H1 (cell line): ENCODE measurements at regions not wholly inside any gene's neighbourhood (a gene's known extent, or its start where the extent isn't known, plus 50 kb on each side); places are given as distances from the start of the nearest gene placed in this dataset.

Experiments
- CTCF ChIA-PET: fragments of 300-600 bp; sonication (Branson Sonifier 250); formaldehyde crosslinking; loops from one replicate; lab custom pipeline; 2021; ENCODE audit not compliant: partially characterized antibody; lab: Charles Lee
- POLR2A ChIA-PET: fragments of 300-600 bp; sonication (Branson Sonifier 250); formaldehyde crosslinking; loops from one replicate; lab custom pipeline; 2021; ENCODE audit warnings: inconsistent platforms; ENCODE audit not compliant: partially characterized antibody; lab: Charles Lee
- DNase-seq, 2 experiments: peaks; one replicate each; pipeline versions ENCODE4 v3.0.0 to v3.0.0-alpha.2; 2010 to 2022; ENCODE audit warnings: low spot score in 2 of 2, low read depth in 1 of 2, mixed read lengths in 1 of 2
- FAIRE-seq: peaks from 2 replicates; lab custom pipeline; 2011; peaks lifted over from hg19 to GRCh38; lab: Jason Lieb, UNC
- H2AFZ ChIP-seq: 2 replicates; pipeline ENCODE4 v1.8.1; 2012; ENCODE audit warnings: low read length, inconsistent platforms
- H2AK5ac ChIP-seq: 2 replicates; pipeline ENCODE4 v1.6.1; 2013; ENCODE audit warnings: low read depth, low read length
- H2BK120ac ChIP-seq: replicated peaks from 2 replicates; pipeline ENCODE3; 2013; ENCODE audit warnings: low read depth, low read length, inconsistent platforms
- H2BK12ac ChIP-seq: 2 replicates; pipeline ENCODE4 v1.6.1; 2013; ENCODE audit warnings: low read depth, low read length
- H2BK15ac ChIP-seq: 2 replicates; pipeline ENCODE4 v1.6.1; 2013; ENCODE audit warnings: low read length
- H2BK20ac ChIP-seq: 2 replicates; pipeline ENCODE4 v1.6.1; 2013; ENCODE audit warnings: low read length
- H2BK5ac ChIP-seq: 2 replicates; pipeline ENCODE4 v1.6.1; 2013; ENCODE audit warnings: low read depth, low read length
- H3K14ac ChIP-seq: 2 replicates; pipeline ENCODE4 v1.6.1; 2013; ENCODE audit warnings: inconsistent platforms; ENCODE audit not compliant: insufficient read length
- H3K18ac ChIP-seq: 2 replicates; pipeline ENCODE4 v1.6.1; 2013; ENCODE audit warnings: low read length; ENCODE audit errors: extremely low read depth
- H3K23ac ChIP-seq: 2 replicates; pipeline ENCODE4 v1.6.1; 2013; ENCODE audit warnings: inconsistent platforms; ENCODE audit not compliant: insufficient read length
- H3K23me2 ChIP-seq: 2 replicates; pipeline ENCODE4 v1.6.1; 2013; ENCODE audit warnings: low read depth, low read length
- H3K27ac ChIP-seq: 2 replicates; pipeline ENCODE4 v1.6.1; 2011; ENCODE audit warnings: low read depth, low read length, inconsistent platforms
- H3K27me3 ChIP-seq, 4 experiments: replicated peaks in 1 of 4; 1 replicate in 1 of 4; 2 replicates in 3 of 4; pipeline versions ENCODE4 v1.6.1 to v1.8.1; 2011 to 2013; ENCODE audit warnings: low read length in 3 of 4, mild to moderate bottlenecking in 3 of 4, inconsistent platforms in 2 of 4, mixed read lengths in 2 of 4, moderate library complexity in 1 of 4; ENCODE audit not compliant: control insufficient read depth in 3 of 4, insufficient read depth in 3 of 4; ENCODE audit errors: extremely low read depth in 1 of 4
- H3K36me3 ChIP-seq, 4 experiments: 2 replicates each; pipeline versions ENCODE4 v1.6.1 to v1.8.1; 2011 to 2013; ENCODE audit warnings: mild to moderate bottlenecking in 4 of 4, low read length in 3 of 4, moderate library complexity in 2 of 4, control low read depth in 1 of 4, inconsistent platforms in 1 of 4; ENCODE audit not compliant: insufficient read depth in 4 of 4, control insufficient read depth in 2 of 4
- H3K4ac ChIP-seq: replicated peaks from 2 replicates; pipeline ENCODE3; 2013; ENCODE audit warnings: low read length, low read depth, mixed read lengths, inconsistent platforms; ENCODE audit not compliant: insufficient read length
- H3K4me1 ChIP-seq, 4 experiments: replicated peaks in 1 of 4; 1 replicate in 1 of 4; 2 replicates in 3 of 4; pipeline versions ENCODE4 v1.6.1 to v1.8.1; 2011 to 2013; ENCODE audit warnings: low read length in 3 of 4, inconsistent platforms in 2 of 4, mixed read lengths in 1 of 4; ENCODE audit not compliant: insufficient read depth in 4 of 4, control insufficient read depth in 3 of 4
- H3K4me2 ChIP-seq, 2 experiments: 2 replicates each; pipeline versions ENCODE4 v1.6.1 to v1.8.1; 2011 to 2013; ENCODE audit warnings: low read depth in 2 of 2, low read length in 2 of 2, control low read depth in 1 of 2, inconsistent platforms in 1 of 2, mild to moderate bottlenecking in 1 of 2; ENCODE audit not compliant: insufficient read depth in 1 of 2
- H3K4me3 ChIP-seq, 4 experiments: fragments of 200-600, 300-600 bp in 1 of 4; sonication (generic), shearing (Covaris generic), sonication (Bioruptor Twin) in 1 of 4; 2 replicates each; pipeline versions ENCODE4 v1.5.1 to v1.8.1; 2011 to 2016; ENCODE audit warnings: low read length in 4 of 4, low read depth in 3 of 4, control low read depth in 2 of 4, inconsistent platforms in 2 of 4, mild to moderate bottlenecking in 2 of 4, mixed read lengths in 1 of 4, moderate library complexity in 1 of 4; ENCODE audit not compliant: insufficient read depth in 2 of 4; ENCODE audit errors: extremely low read depth in 1 of 4
- H3K56ac ChIP-seq: replicated peaks from 2 replicates; pipeline ENCODE3; 2013; ENCODE audit warnings: low read depth, mild to moderate bottlenecking, mixed read lengths, low read length, inconsistent platforms; ENCODE audit not compliant: insufficient read length
- H3K79me1 ChIP-seq: 2 replicates; pipeline ENCODE4 v1.6.1; 2013; ENCODE audit warnings: low read depth, low read length, control low read depth
- H3K79me2 ChIP-seq, 2 experiments: 2 replicates each; pipeline versions ENCODE4 v1.6.1 to v1.8.1; 2012 to 2013; ENCODE audit warnings: low read length in 2 of 2, mild to moderate bottlenecking in 2 of 2, inconsistent platforms in 1 of 2; ENCODE audit not compliant: insufficient read depth in 2 of 2, control insufficient read depth in 1 of 2
- H3K9ac ChIP-seq, 4 experiments: replicated peaks in 1 of 4; 1 replicate in 1 of 4; 2 replicates in 3 of 4; pipeline versions ENCODE4 v1.6.1 to v1.8.1; 2011 to 2013; ENCODE audit warnings: low read depth in 3 of 4, low read length in 3 of 4, control low read depth in 2 of 4, mild to moderate bottlenecking in 2 of 4, moderate library complexity in 2 of 4, inconsistent platforms in 1 of 4; ENCODE audit errors: extremely low read depth in 1 of 4
- H3K9me3 ChIP-seq, 2 experiments: 2 replicates each; pipeline versions ENCODE4 v1.6.1 to v1.8.1; 2012 to 2013; ENCODE audit warnings: mild to moderate bottlenecking in 2 of 2, moderate library complexity in 2 of 2, control low read depth in 1 of 2, inconsistent platforms in 1 of 2, low read depth in 1 of 2, low read length in 1 of 2, mixed read lengths in 1 of 2; ENCODE audit not compliant: insufficient read depth in 2 of 2
- H4K20me1 ChIP-seq, 2 experiments: replicated peaks in 1 of 2; 2 replicates each; pipeline versions ENCODE3 to v1.8.1; 2011 to 2013; ENCODE audit warnings: inconsistent platforms in 2 of 2, low read length in 2 of 2, mild to moderate bottlenecking in 1 of 2; ENCODE audit not compliant: insufficient read depth in 2 of 2, control insufficient read depth in 1 of 2
- H4K5ac ChIP-seq: 2 replicates; pipeline ENCODE4 v1.6.1; 2013; ENCODE audit warnings: low read length, low read depth, mixed read lengths, inconsistent platforms; ENCODE audit not compliant: insufficient read length
- H4K8ac ChIP-seq: 2 replicates; pipeline ENCODE4 v1.8.0; 2013; ENCODE audit warnings: mild to moderate bottlenecking, moderate library complexity, low read length, inconsistent platforms; ENCODE audit not compliant: insufficient read depth; ENCODE audit errors: extremely low read depth
- H4K91ac ChIP-seq: replicated peaks from 2 replicates; pipeline ENCODE3; 2013; ENCODE audit warnings: low read length, mixed read lengths, inconsistent platforms; ENCODE audit not compliant: insufficient read length
- BRCA1 ChIP-seq: IDR thresholded peaks from 2 replicates; pipeline ENCODE4 v1.6.1; 2012; ENCODE audit warnings: low read depth, low read length, improper control_type of control experiment
- MAFK ChIP-seq: IDR thresholded peaks from 2 replicates; pipeline ENCODE4 v1.6.1; 2012; ENCODE audit warnings: low read depth, mild to moderate bottlenecking, improper control_type of control experiment, low read length
- RAD21 ChIP-seq, 2 experiments: IDR thresholded peaks in 1 of 2; conservative IDR thresholded peaks in 1 of 2; 2 replicates each; pipeline ENCODE4 v1.6.1; 2011; ENCODE audit warnings: low read depth in 2 of 2, low read length in 2 of 2, improper control_type of control experiment in 1 of 2, inconsistent platforms in 1 of 2, mild to moderate bottlenecking in 1 of 2, moderate library complexity in 1 of 2
- RXRA ChIP-seq: IDR thresholded peaks from 2 replicates; pipeline ENCODE4 v1.6.1; 2011; ENCODE audit warnings: low read depth, mild to moderate bottlenecking, low read length, moderate library complexity; ENCODE audit not compliant: insufficient read depth
- TAF1 ChIP-seq: IDR thresholded peaks from 2 replicates; pipeline ENCODE4 v1.6.1; 2011; ENCODE audit warnings: mild to moderate bottlenecking, low read depth, low read length
- TAF7 ChIP-seq: optimal IDR thresholded peaks from 2 replicates; pipeline ENCODE3; 2011; ENCODE audit warnings: low read depth, mild to moderate bottlenecking, inconsistent platforms, low read length, moderate library complexity, borderline replicate concordance
- WGBS, 2 experiments: shearing (Covaris generic) in 1 of 2; methylation state at CpG; one replicate each; pipeline versions ENCODE4 v1.1.6 to v1.1.7; 2013 to 2015; ENCODE audit warnings: low lambda C conversion rate in 2 of 2, mixed read lengths in 2 of 2, inconsistent platforms in 1 of 2, low coverage in 1 of 2, missing lambda C conversion rate in 1 of 2; ENCODE audit not compliant: insufficient replicate concordance in 2 of 2, insufficient coverage in 1 of 2, insufficient read length in 1 of 2; ENCODE audit errors: extremely low coverage in 1 of 2, missing lambda C conversion rate in 1 of 2; 5-methylcytosine and 5-hydroxymethylcytosine counted together

DNA sequence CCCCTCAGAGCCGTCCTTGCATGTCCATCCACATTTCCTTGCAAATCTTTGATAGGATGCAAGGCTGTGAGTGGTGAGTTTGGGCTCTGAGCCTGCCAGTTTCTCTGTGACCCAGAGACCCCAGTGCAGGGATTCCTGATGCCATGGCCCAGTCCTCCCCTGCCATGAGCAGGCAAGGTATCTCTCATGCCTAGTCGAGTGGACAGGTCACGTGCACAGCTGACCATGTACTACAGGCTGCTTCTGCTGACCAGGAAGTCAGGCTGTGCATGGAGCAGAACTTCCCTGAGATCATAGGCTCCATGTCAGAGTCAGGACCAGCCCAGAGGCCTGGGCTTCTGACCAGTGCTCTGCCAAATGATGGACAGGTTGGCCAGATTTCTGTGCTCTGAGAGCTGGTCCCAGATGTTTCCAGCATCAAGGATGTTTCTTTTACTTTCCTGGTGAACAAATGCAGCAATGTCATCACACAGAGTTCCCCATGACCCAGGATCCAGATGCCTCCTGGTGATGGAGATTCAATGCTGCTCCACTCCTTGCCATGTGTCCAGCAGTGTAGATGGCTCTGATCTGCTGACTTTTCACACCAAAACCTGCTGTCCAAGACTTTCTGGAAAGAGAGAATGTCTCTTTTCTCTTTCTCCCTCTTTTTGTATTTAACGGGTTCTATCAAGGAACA lies 321.6 kb upstream of the HS6ST1 start:
- Histone ChIP-seq H3K4me1 (peaks cover 25 to 50% (median 34%) of the 10 kb centered on the region in 4 experiments), H2BK15ac (peak overlapping the region; percentile 33; the same call in 1 of the 2 replicates), H4K20me1 (no peaks in the 10 kb centered on the region), H3K79me2 (no peaks in the 10 kb centered on the region), H3K23me2 (peaks cover 2% of the 10 kb centered on the region; the same call in 1 of the 2 replicates), H3K36me3 (no peaks in the 10 kb centered on the region), H3K27me3 (peaks cover 0 to 2% (median 0%) of the 10 kb centered on the region in 4 experiments; a peak in 2 of 7 replicates), H3K56ac (no peak overlapping the region), H4K8ac (no peak overlapping the region; the same call in 1 of the 2 replicates), H3K9me3 (no peaks in the 10 kb centered on the region), H4K5ac (peak overlapping the region; percentile 49), H3K18ac (peak overlapping the region; percentile 93), H3K4me2 (no peak overlapping the region), H3K4ac (peak overlapping the region; percentile 99), H2AK5ac (peak overlapping the region; percentile 96), H2BK12ac (peak overlapping the region; percentile 100), H2BK20ac (peak overlapping the region; percentile 98), H3K4me3 (no peak overlapping the region), H2AFZ (no peak overlapping the region), H3K23ac (no peak overlapping the region), H3K14ac (peak overlapping the region; percentile 55), H4K91ac (peak overlapping the region; percentile 99), H3K9ac (no peak overlapping the region), H3K79me1 (no peaks in the 10 kb centered on the region), H3K27ac (peak overlapping the region; percentile 91; the same call in 1 of the 2 replicates), H2BK5ac (peak overlapping the region; percentile 100), H2BK120ac (peak overlapping the region; percentile 98)
- ChIA-PET CTCF (no interaction called here), POLR2A (no interaction called here)
- WGBS, 2 experiments = 84% methylated on average over 4 of the region's 4 CpGs; no CpG with 5 or more reads in 1 of the 2 experiments
- FAIRE-seq (no peak), DNase-seq (no peak)
- TF ChIP-seq BRCA1 (no peak), TAF7 (no peak), MAFK (no peak), RXRA (no peak), TAF1 (no peak), RAD21 (IDR thresholded peaks at IDR 0.05 in 1 of 2, conservative IDR thresholded peaks at IDR 0.05 in 1 of 2; ENCODE audit: low read depth in 2 of 2, low read length in 2 of 2) (no peak)
